OCI-LY1 (cell line): ENCODE measurements at regions not wholly inside any gene's neighbourhood (a gene's known extent, or its start where the extent isn't known, plus 50 kb on each side); places are given as distances from the start of the nearest gene placed in this dataset.
"Not testable (repeated sequence)": the region's sequence is repeated elsewhere in the genome, so short reads cannot be mapped to it uniquely, and the experiment has no call there.

Experiments used
- H2AFZ ChIP-seq: fragments of 200-600 bp; sonication (generic), shearing (Covaris generic); 2 replicates; pipeline ENCODE4 v1.6.0; 2014; ENCODE audit warnings: antibody characterized with exemption, mild to moderate bottlenecking, low read length
- H3F3A ChIP-seq: fragments of 200-600 bp; sonication (generic), shearing (Covaris generic); 2 replicates; pipeline ENCODE4 v1.6.0; 2014; ENCODE audit warnings: mild to moderate bottlenecking, antibody characterized with exemption, low read length, moderate library complexity; ENCODE audit not compliant: insufficient read depth
- H3K27ac ChIP-seq: fragments of 200-600 bp; sonication (generic); 2 replicates; pipeline ENCODE4 v1.5.1; 2014; ENCODE audit warnings: low read length, mixed run types, mild to moderate bottlenecking, low read depth; ENCODE audit not compliant: poor library complexity, severe bottlenecking
- H3K27me3 ChIP-seq: fragments of 200-600 bp; sonication (generic); 2 replicates; pipeline ENCODE4 v1.6.0; 2014; ENCODE audit warnings: antibody characterized with exemption, mild to moderate bottlenecking, low read length, moderate library complexity; ENCODE audit not compliant: insufficient read depth
- H3K36me3 ChIP-seq: fragments of 200-600 bp; sonication (generic); 2 replicates; pipeline ENCODE4 v1.6.1; 2014; ENCODE audit warnings: mild to moderate bottlenecking, antibody characterized with exemption, low read length, moderate library complexity, mixed read lengths; ENCODE audit not compliant: insufficient read depth
- H3K4me1 ChIP-seq: fragments of 200-600 bp; sonication (generic); 2 replicates; pipeline ENCODE4 v1.5.1; 2014; ENCODE audit warnings: mild to moderate bottlenecking, low read length, moderate library complexity; ENCODE audit not compliant: insufficient read depth, severe bottlenecking
- H3K4me2 ChIP-seq: fragments of 200-600 bp; sonication (generic), shearing (Covaris generic); 2 replicates; pipeline ENCODE4 v1.6.1; 2014; ENCODE audit warnings: low read length
- H3K4me3 ChIP-seq: fragments of 200-600 bp; sonication (generic); 2 replicates; pipeline ENCODE4 v1.5.1; 2014; ENCODE audit warnings: low read length, low read depth, mild to moderate bottlenecking, mixed read lengths; ENCODE audit not compliant: poor library complexity, severe bottlenecking
- H3K79me2 ChIP-seq: fragments of 200-600 bp; shearing (Covaris generic); 2 replicates; pipeline ENCODE4 v1.6.1; 2016; ENCODE audit warnings: mixed run types, low read length, mixed read lengths; ENCODE audit not compliant: insufficient read depth
- H3K9ac ChIP-seq: fragments of 200-600 bp; sonication (generic), shearing (Covaris generic); 2 replicates; pipeline ENCODE4 v1.6.1; 2014; ENCODE audit warnings: mild to moderate bottlenecking, low read length, mixed read lengths
- H3K9me2 ChIP-seq: fragments of 200-600 bp; sonication (generic), shearing (Covaris generic); 2 replicates; pipeline ENCODE4 v1.6.1; 2014; ENCODE audit warnings: low read depth, mild to moderate bottlenecking, low read length, mixed read lengths
- H3K9me3 ChIP-seq: fragments of 200-600 bp; shearing (Covaris generic); 2 replicates; pipeline ENCODE4 v1.6.1; 2014; ENCODE audit warnings: low read length, mixed read lengths
- H4K20me1 ChIP-seq: fragments of 200-600 bp; sonication (generic), shearing (Covaris generic); 2 replicates; pipeline ENCODE4 v1.6.0; 2016; ENCODE audit warnings: mild to moderate bottlenecking, low read length; ENCODE audit not compliant: insufficient read depth
- EZH2 ChIP-seq: fragments of 200-600 bp; sonication (generic), shearing (Covaris generic); IDR thresholded peaks from 2 replicates; pipeline ENCODE4 v1.8.0; 2017; ENCODE audit warnings: borderline replicate concordance, mixed run types, mild to moderate bottlenecking, antibody characterized with exemption, low read length, moderate library complexity, mixed read lengths
- TF ChIP-seq, protein P1 (sequence below): fragments of 200-600 bp; sonication (generic), shearing (Covaris generic); IDR thresholded peaks from 2 replicates; pipeline ENCODE4 v1.5.1; 2017; ENCODE audit warnings: mild to moderate bottlenecking, antibody characterized with exemption, low read length, moderate library complexity, mixed read lengths

DNA sequence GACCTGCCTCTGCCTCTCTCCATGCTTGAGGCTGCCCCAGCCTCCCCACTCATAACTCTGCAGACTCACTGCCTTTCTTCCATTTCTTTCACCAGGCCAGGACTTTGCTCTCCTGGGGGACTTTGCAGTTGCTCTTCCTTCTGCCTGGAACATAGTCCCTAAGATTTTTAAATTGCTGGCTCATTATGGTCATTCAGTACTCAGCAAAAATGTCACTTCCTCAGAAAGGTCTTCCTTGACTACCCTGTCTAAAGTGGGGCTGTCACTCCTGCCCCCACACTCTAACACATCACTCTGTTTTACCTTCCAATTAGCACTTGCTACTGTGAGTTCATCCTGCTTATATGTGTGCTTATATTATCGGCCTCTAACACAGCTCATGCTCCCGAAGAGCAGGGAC lies 618.2 kb downstream of the UQCRFS1 start:
- H3K36me3 ChIP-seq, result no peaks in the 10 kb centered on the region
- TF ChIP-seq, protein P1, sequence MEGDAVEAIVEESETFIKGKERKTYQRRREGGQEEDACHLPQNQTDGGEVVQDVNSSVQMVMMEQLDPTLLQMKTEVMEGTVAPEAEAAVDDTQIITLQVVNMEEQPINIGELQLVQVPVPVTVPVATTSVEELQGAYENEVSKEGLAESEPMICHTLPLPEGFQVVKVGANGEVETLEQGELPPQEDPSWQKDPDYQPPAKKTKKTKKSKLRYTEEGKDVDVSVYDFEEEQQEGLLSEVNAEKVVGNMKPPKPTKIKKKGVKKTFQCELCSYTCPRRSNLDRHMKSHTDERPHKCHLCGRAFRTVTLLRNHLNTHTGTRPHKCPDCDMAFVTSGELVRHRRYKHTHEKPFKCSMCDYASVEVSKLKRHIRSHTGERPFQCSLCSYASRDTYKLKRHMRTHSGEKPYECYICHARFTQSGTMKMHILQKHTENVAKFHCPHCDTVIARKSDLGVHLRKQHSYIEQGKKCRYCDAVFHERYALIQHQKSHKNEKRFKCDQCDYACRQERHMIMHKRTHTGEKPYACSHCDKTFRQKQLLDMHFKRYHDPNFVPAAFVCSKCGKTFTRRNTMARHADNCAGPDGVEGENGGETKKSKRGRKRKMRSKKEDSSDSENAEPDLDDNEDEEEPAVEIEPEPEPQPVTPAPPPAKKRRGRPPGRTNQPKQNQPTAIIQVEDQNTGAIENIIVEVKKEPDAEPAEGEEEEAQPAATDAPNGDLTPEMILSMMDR, result no peak
- no peak for TF ChIP-seq EZH2
- H2AFZ ChIP-seq, result no peak overlapping the region
- H3K9ac ChIP-seq, result no peak overlapping the region
- peak overlapping the region; percentile 30 for H3K27ac ChIP-seq
- H3K4me2 ChIP-seq, result no peak overlapping the region
- H3K9me2 ChIP-seq, result no peaks in the 10 kb centered on the region
- H4K20me1 ChIP-seq, result no peaks in the 10 kb centered on the region
- H3K4me3 ChIP-seq, result no peak overlapping the region
- no peaks in the 10 kb centered on the region for H3K79me2 ChIP-seq
- no peaks in the 10 kb centered on the region for H3K9me3 ChIP-seq
- H3F3A ChIP-seq, result no peaks in the 10 kb centered on the region
- no peaks in the 10 kb centered on the region for H3K27me3 ChIP-seq
- H3K4me1 ChIP-seq, result peaks cover 69% of the 10 kb centered on the region

DNA sequence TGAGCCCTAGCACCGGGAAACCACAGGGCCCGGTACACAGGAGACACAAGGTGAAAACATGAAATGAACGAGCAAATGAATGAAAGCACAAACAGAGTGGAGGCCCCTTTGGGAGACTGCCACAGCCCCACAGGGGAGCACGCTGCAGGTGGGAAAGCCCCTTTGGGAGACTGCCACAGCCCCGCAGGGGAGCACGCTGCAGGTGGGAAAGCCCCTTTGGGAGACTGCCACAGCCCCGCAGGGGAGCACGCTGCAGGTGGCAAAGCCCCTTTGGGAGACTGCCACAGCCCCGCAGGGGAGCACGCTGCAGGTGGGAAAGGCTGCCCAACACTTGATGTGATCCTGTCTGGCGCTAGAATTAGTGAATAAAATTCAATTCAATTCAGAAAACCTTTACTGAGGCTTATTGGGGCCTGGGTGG lies 623.0 kb downstream of the UQCRFS1 start:
- H3K4me2 ChIP-seq, result peak overlapping the region; percentile 41; the same call in 1 of the 2 replicates
- not testable (repeated sequence) for H3K4me3 ChIP-seq, H3K27me3 ChIP-seq

DNA sequence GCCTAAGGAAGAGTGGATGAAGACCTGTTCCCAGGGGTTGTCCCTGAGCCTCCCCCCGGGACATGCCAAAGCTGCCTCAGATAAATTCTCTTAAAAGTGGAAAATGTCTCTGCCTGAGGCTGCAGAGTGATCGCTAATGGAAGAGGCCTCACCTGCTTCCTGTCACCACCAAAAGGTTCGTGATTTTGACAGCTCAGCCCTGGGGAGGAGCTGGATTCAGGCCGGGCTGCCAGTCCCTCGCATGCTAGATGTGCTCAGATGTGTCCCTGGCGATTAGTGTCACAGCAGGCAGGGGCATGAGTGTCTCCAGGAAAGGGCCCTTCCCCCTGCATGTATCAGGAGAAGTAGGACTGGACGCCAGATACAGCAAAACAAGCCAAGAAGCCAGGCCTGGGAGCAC lies 626.5 kb downstream of the UQCRFS1 start:
- Histone ChIP-seq H3K27me3 (no peaks in the 10 kb centered on the region), H3K9ac (peak overlapping the region; percentile 19; the same call in 1 of the 2 replicates), H3K27ac (peak overlapping the region; percentile 4), H4K20me1 (no peaks in the 10 kb centered on the region), H3K9me2 (no peaks in the 10 kb centered on the region), H3K9me3 (no peaks in the 10 kb centered on the region), H3K4me3 (no peak overlapping the region), H3K4me1 (peaks cover 64% of the 10 kb centered on the region), H3K36me3 (no peaks in the 10 kb centered on the region), H2AFZ (no peak overlapping the region), H3K4me2 (no peak overlapping the region), H3F3A (no peaks in the 10 kb centered on the region), H3K79me2 (no peaks in the 10 kb centered on the region)
- TF ChIP-seq, protein P1, result no peak
- no peak for TF ChIP-seq EZH2

More for the DNA sequence above, 623.0 kb downstream of the UQCRFS1 start:
- H2AFZ ChIP-seq, H3K9me2 ChIP-seq, H3K9me3 ChIP-seq, H4K20me1 ChIP-seq, H3F3A ChIP-seq, H3K36me3 ChIP-seq, H3K79me2 ChIP-seq: not testable (repeated sequence)
- peak overlapping the region; percentile 56; the same call in 1 of the 2 replicates for H3K9ac ChIP-seq
- peaks cover 86% of the 10 kb centered on the region for H3K4me1 ChIP-seq
- H3K27ac ChIP-seq, result peak overlapping the region; percentile 94

DNA sequence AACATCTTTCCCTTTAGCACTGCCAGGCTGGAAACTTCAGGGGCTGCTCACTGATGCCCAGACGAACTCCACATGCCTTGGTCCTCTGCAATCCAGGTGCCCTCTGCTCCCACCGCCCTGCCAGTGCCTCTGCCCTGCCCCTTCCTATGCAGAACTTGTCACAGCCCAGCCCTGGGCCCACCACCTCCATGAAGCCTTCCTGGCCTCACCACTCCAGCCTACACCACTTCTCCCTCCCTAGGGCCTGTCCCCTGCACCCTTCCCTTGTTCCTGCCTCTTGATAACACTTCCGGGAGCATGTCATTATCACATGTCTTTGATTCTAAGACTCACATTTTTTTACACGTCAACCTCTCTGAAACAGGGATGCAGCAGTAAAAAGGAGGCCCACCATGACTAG lies 627.2 kb downstream of the UQCRFS1 start:
- Histone ChIP-seq H3K9ac (no peak overlapping the region), H3K27ac (no peak overlapping the region), H3K9me2 (no peaks in the 10 kb centered on the region), H3K27me3 (no peaks in the 10 kb centered on the region), H3K4me1 (peaks cover 64% of the 10 kb centered on the region), H2AFZ (no peak overlapping the region), H3K4me2 (no peak overlapping the region), H3K79me2 (no peaks in the 10 kb centered on the region), H4K20me1 (no peaks in the 10 kb centered on the region), H3F3A (no peaks in the 10 kb centered on the region), H3K4me3 (no peak overlapping the region), H3K9me3 (no peaks in the 10 kb centered on the region), H3K36me3 (no peaks in the 10 kb centered on the region)
- no peak for TF ChIP-seq EZH2
- TF ChIP-seq, protein P1, result no peak
